Esophagus muscularis mucosa (tissue), 3 donors: ENCODE measurements at regions not wholly inside any gene's neighbourhood (a gene's known extent, or its start where the extent isn't known, plus 50 kb on each side); places are given as distances from the start of the nearest gene placed in this dataset.

Experiments used
- CTCF ChIP-seq, 3 experiments: fragments of 200-600 bp in 2 of 3; fragments of 450-650 bp in 1 of 3; sonication (generic) in 2 of 3; IDR thresholded peaks; one replicate each; pipeline ENCODE4 v1.5.1; 2017 to 2019; ENCODE audit warnings: antibody characterized with exemption in 3 of 3, mild to moderate bottlenecking in 2 of 3, moderate library complexity in 1 of 3
- POLR2AphosphoS5 ChIP-seq, 2 donors: sonication (generic); formaldehyde crosslinking; IDR thresholded peaks; one replicate each; pipeline ENCODE4 v1.6.1; 2017; ENCODE audit warnings: antibody characterized with exemption in 2 of 2

GRCh38 chr17:65404761-65405160, 156.7 kb downstream of the AXIN2 start:
- TF ChIP-seq CTCF (IDR thresholded peaks at IDR 0.05), result no peak
- TF ChIP-seq POLR2AphosphoS5 (IDR thresholded peaks at IDR 0.05), result no peak
